ENCODE measurements at regions not wholly inside any gene's neighbourhood (a gene's known extent, or its start where the extent isn't known, plus 50 kb on each side); places are given as distances from the start of the nearest gene placed in this dataset.

DNA sequence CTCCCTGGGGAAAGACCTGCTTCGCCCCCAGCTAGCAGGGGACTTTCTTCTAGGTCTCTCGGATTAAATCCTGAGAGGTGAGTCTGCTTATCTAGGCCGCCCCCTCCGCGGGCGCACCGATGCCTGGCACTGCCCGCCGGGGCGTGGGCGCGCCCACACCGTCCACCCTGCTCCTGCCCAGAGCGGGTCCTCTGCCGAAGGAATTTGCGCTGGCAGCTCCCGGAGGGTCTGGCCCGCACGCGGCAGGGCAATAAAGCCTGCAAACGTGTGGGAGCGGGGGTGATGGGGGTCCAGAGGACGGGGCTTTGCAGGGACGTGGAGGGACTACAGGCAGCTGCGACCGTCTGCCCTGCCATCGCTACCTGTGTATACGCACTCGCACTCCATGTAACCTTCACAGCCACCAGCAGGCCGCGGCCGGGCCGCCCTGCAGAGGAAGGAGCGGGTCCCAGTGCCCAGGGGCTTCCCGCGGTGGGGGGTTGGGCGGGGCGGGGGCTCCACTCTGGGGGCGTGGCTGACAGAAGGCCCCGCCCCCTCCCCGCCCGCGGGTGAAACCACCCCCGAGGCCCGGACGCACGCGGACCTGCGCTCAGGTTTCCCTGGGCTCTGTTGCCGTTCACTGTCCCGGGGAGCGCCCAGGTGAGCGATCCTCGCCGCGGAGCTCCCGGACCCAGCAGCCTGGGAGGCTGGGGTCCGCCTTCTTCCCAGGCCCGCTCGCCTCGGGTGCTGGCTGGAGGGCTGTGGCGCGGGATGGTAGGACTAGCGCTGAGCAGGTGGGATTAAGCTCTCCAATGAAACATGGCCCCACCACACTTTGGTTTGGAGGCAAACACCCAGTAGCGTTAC lies 174.5 kb upstream of the HS6ST1 start:
- no peak overlapping the region for H3K27ac ChIP-seq (ENCODE audit: poor library complexity, severe bottlenecking)
- ATAC-seq (ENCODE audit: low read depth) (no peak), DNase-seq (ENCODE audit: low spot score) (no peak)
- H3K4me3 ChIP-seq (ENCODE audit: severe bottlenecking), result no peak overlapping the region
- H3K9me3 ChIP-seq (ENCODE audit: severe bottlenecking), result no peaks in the 10 kb centered on the region
- no peaks in the 10 kb centered on the region for H3K36me3 ChIP-seq (ENCODE audit: low read depth)
- no peaks in the 10 kb centered on the region for H3K4me1 ChIP-seq (ENCODE audit: insufficient read depth, poor library complexity, severe bottlenecking)
- no peaks in the 10 kb centered on the region for H3K27me3 ChIP-seq (ENCODE audit: insufficient read depth, poor library complexity, severe bottlenecking)
- TF ChIP-seq, protein P1, sequence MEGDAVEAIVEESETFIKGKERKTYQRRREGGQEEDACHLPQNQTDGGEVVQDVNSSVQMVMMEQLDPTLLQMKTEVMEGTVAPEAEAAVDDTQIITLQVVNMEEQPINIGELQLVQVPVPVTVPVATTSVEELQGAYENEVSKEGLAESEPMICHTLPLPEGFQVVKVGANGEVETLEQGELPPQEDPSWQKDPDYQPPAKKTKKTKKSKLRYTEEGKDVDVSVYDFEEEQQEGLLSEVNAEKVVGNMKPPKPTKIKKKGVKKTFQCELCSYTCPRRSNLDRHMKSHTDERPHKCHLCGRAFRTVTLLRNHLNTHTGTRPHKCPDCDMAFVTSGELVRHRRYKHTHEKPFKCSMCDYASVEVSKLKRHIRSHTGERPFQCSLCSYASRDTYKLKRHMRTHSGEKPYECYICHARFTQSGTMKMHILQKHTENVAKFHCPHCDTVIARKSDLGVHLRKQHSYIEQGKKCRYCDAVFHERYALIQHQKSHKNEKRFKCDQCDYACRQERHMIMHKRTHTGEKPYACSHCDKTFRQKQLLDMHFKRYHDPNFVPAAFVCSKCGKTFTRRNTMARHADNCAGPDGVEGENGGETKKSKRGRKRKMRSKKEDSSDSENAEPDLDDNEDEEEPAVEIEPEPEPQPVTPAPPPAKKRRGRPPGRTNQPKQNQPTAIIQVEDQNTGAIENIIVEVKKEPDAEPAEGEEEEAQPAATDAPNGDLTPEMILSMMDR (IDR thresholded peaks at IDR 0.05; ENCODE audit: poor library complexity, severe bottlenecking), result no peak

GRCh38 chr2:128493880-128494279 lies 175.2 kb upstream of the HS6ST1 start:
- H3K27ac ChIP-seq (ENCODE audit: poor library complexity, severe bottlenecking), result no peak overlapping the region
- H3K9me3 ChIP-seq (ENCODE audit: severe bottlenecking), result no peaks in the 10 kb centered on the region
- no peaks in the 10 kb centered on the region for H3K36me3 ChIP-seq (ENCODE audit: low read depth)
- ATAC-seq (ENCODE audit: low read depth) (no peak), DNase-seq (ENCODE audit: low spot score) (no peak)
- TF ChIP-seq, protein P1 (IDR thresholded peaks at IDR 0.05; ENCODE audit: poor library complexity, severe bottlenecking), result no peak
- no peak overlapping the region for H3K4me3 ChIP-seq (ENCODE audit: severe bottlenecking)
- no peaks in the 10 kb centered on the region for H3K27me3 ChIP-seq (ENCODE audit: insufficient read depth, poor library complexity, severe bottlenecking)
- H3K4me1 ChIP-seq (ENCODE audit: insufficient read depth, poor library complexity, severe bottlenecking), result no peaks in the 10 kb centered on the region

DNA sequence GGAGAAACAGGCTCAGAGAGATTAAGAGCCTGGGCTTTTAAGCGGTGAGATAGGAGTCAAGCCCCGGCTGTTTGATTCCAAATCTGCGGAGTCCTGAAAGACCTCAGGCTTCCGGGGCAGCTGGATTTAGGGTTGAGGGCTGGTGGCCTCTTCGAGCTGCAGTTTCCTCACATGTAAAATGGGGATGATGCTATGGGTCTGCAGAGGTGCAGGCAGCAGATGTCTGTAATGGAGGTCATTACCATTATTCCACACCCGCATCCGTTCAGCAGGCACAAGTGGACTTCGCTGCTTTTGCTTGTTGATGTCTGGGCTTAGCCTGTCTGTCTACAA lies 175.6 kb upstream of the HS6ST1 start:
- H3K9me3 ChIP-seq (ENCODE audit: severe bottlenecking), result no peaks in the 10 kb centered on the region
- ATAC-seq (ENCODE audit: low read depth) (no peak), DNase-seq (ENCODE audit: low spot score) (no peak)
- no peak overlapping the region for H3K4me3 ChIP-seq (ENCODE audit: severe bottlenecking)
- H3K4me1 ChIP-seq (ENCODE audit: insufficient read depth, poor library complexity, severe bottlenecking), result no peaks in the 10 kb centered on the region
- no peaks in the 10 kb centered on the region for H3K36me3 ChIP-seq (ENCODE audit: low read depth)
- TF ChIP-seq, protein P1 (IDR thresholded peaks at IDR 0.05; ENCODE audit: poor library complexity, severe bottlenecking), result no peak
- H3K27me3 ChIP-seq (ENCODE audit: insufficient read depth, poor library complexity, severe bottlenecking), result no peaks in the 10 kb centered on the region
- no peak overlapping the region for H3K27ac ChIP-seq (ENCODE audit: poor library complexity, severe bottlenecking)

DNA sequence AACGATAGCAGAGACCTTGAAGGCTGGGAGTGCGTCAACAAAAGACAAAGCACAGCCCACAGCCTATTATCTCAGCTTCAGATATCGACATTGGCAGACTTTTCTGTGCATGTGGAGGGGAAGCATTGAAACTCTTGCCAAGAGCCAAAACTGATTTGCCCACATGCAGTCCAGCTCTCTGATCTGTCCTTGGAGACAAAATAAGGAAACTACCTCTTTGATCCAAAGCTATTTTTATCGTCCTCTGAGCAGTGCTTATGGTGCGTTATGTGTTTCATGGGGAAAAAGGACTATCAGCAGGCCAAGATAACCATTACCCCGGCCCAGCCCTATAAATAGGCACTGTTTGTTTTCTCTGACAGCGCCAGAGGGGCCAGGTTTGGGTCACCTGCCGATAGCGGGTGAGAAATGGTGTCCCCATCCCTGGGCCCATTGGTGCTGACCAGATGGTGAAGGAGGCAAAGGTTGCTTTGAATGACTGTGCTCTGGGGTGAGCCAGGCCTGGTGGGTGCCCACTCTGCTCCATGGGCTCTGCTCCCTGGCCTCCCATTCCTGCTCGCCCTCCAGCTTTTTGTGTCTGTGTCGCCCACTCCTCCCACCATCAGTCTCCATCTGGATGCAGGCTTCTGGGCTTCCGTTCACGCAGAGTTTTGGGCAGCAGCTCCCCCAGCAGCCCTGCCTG lies 176.1 kb upstream of the HS6ST1 start:
- Histone ChIP-seq H3K36me3 (ENCODE audit: low read depth) (no peaks in the 10 kb centered on the region), H3K4me1 (ENCODE audit: insufficient read depth, poor library complexity, severe bottlenecking) (no peaks in the 10 kb centered on the region), H3K9me3 (ENCODE audit: severe bottlenecking) (no peaks in the 10 kb centered on the region), H3K27me3 (ENCODE audit: insufficient read depth, poor library complexity, severe bottlenecking) (no peaks in the 10 kb centered on the region), H3K27ac (ENCODE audit: poor library complexity, severe bottlenecking) (no peak overlapping the region), H3K4me3 (ENCODE audit: severe bottlenecking) (no peak overlapping the region)
- ATAC-seq (ENCODE audit: low read depth), result no peak
- DNase-seq (ENCODE audit: low spot score), result no peak
- TF ChIP-seq, protein P1 (IDR thresholded peaks at IDR 0.05; ENCODE audit: poor library complexity, severe bottlenecking), result no peak
